ENCODE measurements at regions not wholly inside any gene's neighbourhood (a gene's known extent, or its start where the extent isn't known, plus 50 kb on each side); places are given as distances from the start of the nearest gene placed in this dataset.

GRCh38 chr7:67990003-67990402, 993.4 kb downstream of the TYW1 start:
- no peak for TF ChIP-seq CTCF (IDR thresholded peaks at IDR 0.05)
- no peaks in the 10 kb centered on the region for H3K27me3 ChIP-seq (ENCODE audit: control insufficient read depth, insufficient read depth, low read length)

GRCh38 chr7:67990716-67991115, 994.1 kb downstream of the TYW1 start:
- TF ChIP-seq CTCF (IDR thresholded peaks at IDR 0.05), result no peak
- H3K9me3 ChIP-seq (ENCODE audit: control insufficient read depth, low read length), result no peaks in the 10 kb centered on the region
- no peaks in the 10 kb centered on the region for H3K27me3 ChIP-seq (ENCODE audit: control insufficient read depth, insufficient read depth, low read length)
- no peak overlapping the region for H3K4me3 ChIP-seq (ENCODE audit: low read depth, low read length)
- H3K4me2 ChIP-seq (ENCODE audit: low read length), result no peak overlapping the region
- H3K27ac ChIP-seq, result no peak overlapping the region
- H3K36me3 ChIP-seq (ENCODE audit: control insufficient read depth, insufficient read depth, low read length), result no peaks in the 10 kb centered on the region
- no peak overlapping the region for H2AFZ ChIP-seq
- H3K79me2 ChIP-seq, result no peaks in the 10 kb centered on the region
- H3K4me1 ChIP-seq, result no peaks in the 10 kb centered on the region
- no peak overlapping the region for H3K9ac ChIP-seq

More at GRCh38 chr7:67990003-67990402, 993.4 kb downstream of the TYW1 start:
- Histone ChIP-seq H3K4me2 (ENCODE audit: low read length) (no peak overlapping the region), H3K9ac (no peak overlapping the region), H3K4me3 (ENCODE audit: low read depth, low read length) (no peak overlapping the region), H3K36me3 (ENCODE audit: control insufficient read depth, insufficient read depth, low read length) (no peaks in the 10 kb centered on the region), H3K9me3 (ENCODE audit: control insufficient read depth, low read length) (no peaks in the 10 kb centered on the region), H3K27ac (no peak overlapping the region), H3K79me2 (no peaks in the 10 kb centered on the region), H2AFZ (no peak overlapping the region), H3K4me1 (no peaks in the 10 kb centered on the region)

- Histone ChIP-seq H3K27me3 (ENCODE audit: control insufficient read depth, insufficient read depth, low read length) (no peaks in the 10 kb centered on the region), H3K9ac (no peak overlapping the region), H3K9me3 (ENCODE audit: control insufficient read depth, low read length) (no peaks in the 10 kb centered on the region), H2AFZ (no peak overlapping the region), H3K4me2 (ENCODE audit: low read length) (no peak overlapping the region), H3K79me2 (no peaks in the 10 kb centered on the region), H3K36me3 (ENCODE audit: control insufficient read depth, insufficient read depth, low read length) (no peaks in the 10 kb centered on the region), H3K4me3 (ENCODE audit: low read depth, low read length) (no peak overlapping the region), H3K4me1 (no peaks in the 10 kb centered on the region), H3K27ac (no peak overlapping the region)
- TF ChIP-seq CTCF (IDR thresholded peaks at IDR 0.05), result no peak
Measured at GRCh38 chr7:67992287-67992686, 995.7 kb downstream of the TYW1 start.

- Histone ChIP-seq H3K4me2 (ENCODE audit: low read length) (no peak overlapping the region), H3K9me3 (ENCODE audit: control insufficient read depth, low read length) (no peaks in the 10 kb centered on the region)
Measured at GRCh38 chr7:68005992-68006391, 1009.4 kb downstream of the TYW1 start.

More at GRCh38 chr7:68005992-68006391, 1009.4 kb downstream of the TYW1 start:
- no peak overlapping the region for H3K9ac ChIP-seq
- no peak overlapping the region for H3K4me3 ChIP-seq (ENCODE audit: low read depth, low read length)
- no peak overlapping the region for H3K27ac ChIP-seq
- H3K79me2 ChIP-seq, result no peaks in the 10 kb centered on the region
- H3K4me1 ChIP-seq, result no peaks in the 10 kb centered on the region
- H3K27me3 ChIP-seq (ENCODE audit: control insufficient read depth, insufficient read depth, low read length), result no peaks in the 10 kb centered on the region
- TF ChIP-seq CTCF (IDR thresholded peaks at IDR 0.05), result no peak
- H2AFZ ChIP-seq, result no peak overlapping the region
- H3K36me3 ChIP-seq (ENCODE audit: control insufficient read depth, insufficient read depth, low read length), result no peaks in the 10 kb centered on the region
